NB4 (cell line): ENCODE measurements at regions not wholly inside any gene's neighbourhood (a gene's known extent, or its start where the extent isn't known, plus 50 kb on each side); places are given as distances from the start of the nearest gene placed in this dataset.
"Not testable (repeated sequence)": the region's sequence is repeated elsewhere in the genome, so short reads cannot be mapped to it uniquely, and the experiment has no call there.

Experiments used
- DNase-seq: peaks from one replicate; pipeline ENCODE4 v3.0.0; 2010; ENCODE audit warnings: low read depth
- H3K4me3 ChIP-seq: one replicate; pipeline ENCODE4 v1.5.1; 2011; ENCODE audit warnings: mild to moderate bottlenecking, low read depth, low read length, moderate library complexity
- CTCF ChIP-seq: IDR thresholded peaks from one replicate; pipeline ENCODE4 v1.5.1; 2012; ENCODE audit warnings: low read depth, low read length
- MAX ChIP-seq: IDR thresholded peaks from 2 replicates; pipeline ENCODE4 v1.6.1; 2011; ENCODE audit warnings: low read depth, low read length
- MYC ChIP-seq: IDR thresholded peaks from 2 replicates; pipeline ENCODE4 v1.6.1; 2011; ENCODE audit warnings: low read depth, low read length
- POLR2A ChIP-seq: IDR thresholded peaks from 2 replicates; pipeline ENCODE4 v1.6.1; 2011; ENCODE audit warnings: mild to moderate bottlenecking; ENCODE audit not compliant: insufficient read length; ENCODE audit errors: extremely low read depth

GRCh38 chr18:61639886-61640285 is 252.9 kb downstream of the RNF152 start:
- DNase-seq = no peak
- TF ChIP-seq POLR2A (no peak), MAX (no peak), MYC (no peak), CTCF (no peak)
- H3K4me3 ChIP-seq = no peak overlapping the region

- H3K4me3 ChIP-seq = no peak overlapping the region
- no peak for TF ChIP-seq MYC
- no peak for TF ChIP-seq MAX
- no peak for TF ChIP-seq POLR2A
- no peak for TF ChIP-seq CTCF
- no peak for DNase-seq
Observed at GRCh38 chr18:61637905-61638595, 254.8 kb downstream of the RNF152 start.

GRCh38 chr18:61637319-61637718 is 255.5 kb downstream of the RNF152 start:
- no peak for TF ChIP-seq POLR2A
- no peak for TF ChIP-seq CTCF
- no peak for TF ChIP-seq MAX
- no peak for TF ChIP-seq MYC
- no peak for DNase-seq
- H3K4me3 ChIP-seq = no peak overlapping the region

- no peak overlapping the region for H3K4me3 ChIP-seq
- DNase-seq = peak; percentile 47
- TF ChIP-seq POLR2A = no peak
- TF ChIP-seq CTCF = peak; percentile 87
- TF ChIP-seq MYC = no peak
- TF ChIP-seq MAX = no peak
Observed at GRCh38 chr18:61635901-61636528, 256.8 kb downstream of the RNF152 start.

- no peak for TF ChIP-seq POLR2A
- no peak for TF ChIP-seq MAX
- TF ChIP-seq CTCF = no peak
- TF ChIP-seq MYC = no peak
- DNase-seq = no peak
- no peak overlapping the region for H3K4me3 ChIP-seq
Observed at GRCh38 chr18:61628085-61628484, 264.7 kb downstream of the RNF152 start.

- not testable (repeated sequence) for DNase-seq, H3K4me3 ChIP-seq
Observed at GRCh38 chr18:61624631-61625030, 268.2 kb downstream of the RNF152 start.
